ENCODE measurements at regions not wholly inside any gene's neighbourhood (a gene's known extent, or its start where the extent isn't known, plus 50 kb on each side); places are given as distances from the start of the nearest gene placed in this dataset.

GRCh38 chr4:14431155-14432134 is 570.8 kb upstream of the CPEB2 start:
- DNase-seq (ENCODE audit: low read depth in 2 of 2): no peak

GRCh38 chr4:14434483-14434882 is 567.8 kb upstream of the CPEB2 start:
- DNase-seq (ENCODE audit: low read depth in 2 of 2): no peak

DNA sequence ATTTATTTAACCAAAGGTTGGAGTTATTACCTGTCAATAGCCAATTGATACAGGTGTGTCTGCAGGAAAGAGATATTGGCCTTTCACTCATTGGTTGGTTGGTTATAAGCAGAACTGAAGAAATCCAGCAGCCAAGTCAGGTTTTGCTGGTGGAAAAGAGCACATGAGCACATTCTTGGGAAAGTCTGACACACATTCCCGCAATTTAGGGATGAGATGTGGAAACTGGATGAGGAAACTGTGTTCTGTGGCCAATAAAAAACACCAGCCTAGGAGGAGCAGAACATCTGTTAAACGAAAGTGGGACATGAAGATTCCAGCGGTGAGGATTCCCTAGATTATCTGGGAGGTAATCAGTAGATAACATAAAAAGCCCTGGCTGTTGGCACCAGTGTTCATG is 567.4 kb upstream of the CPEB2 start:
- no peak for DNase-seq (ENCODE audit: low read depth in 2 of 2)

- DNase-seq (ENCODE audit: low read depth in 2 of 2): no peak
Observed at GRCh38 chr4:14441561-14441960, 560.7 kb upstream of the CPEB2 start.

- DNase-seq (ENCODE audit: low read depth in 2 of 2): no peak
Observed at GRCh38 chr4:14445882-14446281, 556.4 kb upstream of the CPEB2 start.

DNA sequence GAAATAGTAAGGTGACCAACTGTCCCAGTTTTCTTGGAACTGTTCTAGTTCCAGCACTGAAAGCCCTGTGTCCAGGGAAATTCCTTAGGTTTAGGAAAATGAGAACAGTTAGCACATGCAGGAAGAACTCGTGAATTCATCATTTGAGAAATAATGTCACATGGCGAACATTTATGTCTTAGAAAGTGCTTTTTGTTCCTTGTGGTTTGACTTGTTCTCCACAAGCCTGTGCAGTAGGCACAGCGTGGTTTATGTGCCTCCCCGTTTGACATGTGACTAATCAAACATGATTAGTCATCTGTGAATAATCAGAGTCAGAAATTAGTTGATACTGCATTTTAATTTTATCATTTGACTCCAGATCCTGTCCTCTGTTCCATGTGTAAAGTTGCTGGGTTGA is 556.0 kb upstream of the CPEB2 start:
- no peak for DNase-seq (ENCODE audit: low read depth in 2 of 2)

DNA sequence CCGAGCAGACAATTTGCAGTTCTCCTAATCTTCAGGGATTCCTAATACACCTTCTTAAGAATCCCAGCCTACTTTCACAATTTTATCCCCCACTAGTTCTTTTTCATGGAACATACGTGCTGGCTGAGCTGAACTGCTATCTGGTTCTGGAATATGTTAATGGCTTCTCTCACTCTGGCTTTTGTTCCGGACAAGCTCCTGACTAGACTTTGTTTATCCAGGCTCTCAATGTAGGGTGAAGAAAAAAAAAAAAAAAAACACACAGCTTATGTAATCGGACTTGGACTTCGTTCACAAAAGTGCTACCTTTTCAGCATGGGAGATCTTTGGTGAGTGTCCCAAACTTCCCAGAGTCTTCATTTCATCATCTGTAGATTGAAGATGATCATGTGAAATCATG is 555.4 kb upstream of the CPEB2 start:
- no peak for DNase-seq (ENCODE audit: low read depth in 2 of 2)

GRCh38 chr4:14449308-14449707 is 553.0 kb upstream of the CPEB2 start:
- DNase-seq (ENCODE audit: low read depth in 2 of 2): no peak

DNA sequence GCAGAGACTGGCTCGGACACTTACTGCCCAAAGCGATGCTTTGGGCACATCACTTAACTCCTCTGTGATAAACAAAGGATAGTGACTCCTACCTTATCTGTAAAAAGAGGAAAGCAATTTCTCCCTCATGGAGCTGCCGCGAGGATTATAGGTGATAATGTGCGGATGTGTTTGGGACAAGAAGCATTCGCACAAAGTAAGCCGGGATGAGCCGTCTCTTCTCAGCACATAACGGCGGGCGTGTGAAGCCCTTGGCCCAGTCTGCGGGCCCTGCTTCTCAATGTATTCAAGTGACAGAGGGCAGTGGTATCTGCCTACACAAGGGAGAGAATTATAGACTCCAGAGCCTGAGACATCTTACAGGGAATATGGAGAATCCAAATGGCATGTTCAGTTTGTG is 550.3 kb upstream of the CPEB2 start:
- DNase-seq (ENCODE audit: low read depth in 2 of 2): no peak

- no peak for DNase-seq (ENCODE audit: low read depth in 2 of 2)
Observed at GRCh38 chr4:14452764-14453163, 549.5 kb upstream of the CPEB2 start.

DNA sequence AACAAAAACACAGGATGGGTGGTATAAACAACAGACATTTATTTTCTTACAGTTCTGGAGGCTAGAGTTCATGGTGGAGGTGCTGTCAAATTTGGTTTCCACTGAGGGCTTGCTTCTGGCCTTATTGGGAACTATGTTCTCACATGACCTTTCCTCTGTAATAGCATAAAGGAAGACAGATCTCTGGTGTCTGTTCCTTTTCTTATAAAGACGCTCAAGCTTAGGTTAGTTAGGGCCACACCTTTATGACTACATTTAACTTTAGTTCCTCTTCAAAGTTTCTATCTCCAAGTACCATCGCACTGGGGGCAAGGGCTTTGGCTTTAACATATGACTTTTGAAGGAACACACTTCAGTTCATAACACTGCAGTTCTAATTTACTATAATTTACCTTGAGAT is 543.8 kb upstream of the CPEB2 start:
- no peak for DNase-seq (ENCODE audit: low read depth in 2 of 2)

DNA sequence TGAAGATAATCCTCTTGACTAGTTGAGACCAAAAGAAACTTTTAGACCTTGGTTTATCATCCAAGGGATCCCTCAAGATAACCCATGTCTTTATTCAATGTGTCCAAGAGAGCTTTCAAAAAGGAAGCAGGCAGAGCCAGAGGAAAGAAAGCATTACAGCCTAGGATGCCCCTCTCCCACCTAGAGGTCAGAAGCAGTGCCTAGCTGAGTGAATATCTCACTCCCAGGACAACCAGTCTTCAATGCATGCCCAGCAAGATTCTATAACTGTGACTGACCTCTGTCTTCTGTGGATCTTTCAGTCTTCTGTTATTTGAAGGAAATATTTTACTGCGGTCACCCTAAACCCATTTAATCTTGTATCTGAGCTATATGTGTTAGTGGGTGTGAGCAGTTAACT is 537.2 kb upstream of the CPEB2 start:
- DNase-seq (ENCODE audit: low read depth in 2 of 2): no peak

GRCh38 chr4:14465507-14465906 is 536.8 kb upstream of the CPEB2 start:
- DNase-seq (ENCODE audit: low read depth in 2 of 2): no peak

GRCh38 chr4:14478504-14478903 is 523.8 kb upstream of the CPEB2 start:
- no peak for DNase-seq (ENCODE audit: low read depth in 2 of 2)

GRCh38 chr4:14496408-14496807 is 505.9 kb upstream of the CPEB2 start:
- no peak for DNase-seq (ENCODE audit: low read depth in 2 of 2)

GRCh38 chr4:14496969-14497368 is 505.3 kb upstream of the CPEB2 start:
- no peak for DNase-seq (ENCODE audit: low read depth in 2 of 2)

DNA sequence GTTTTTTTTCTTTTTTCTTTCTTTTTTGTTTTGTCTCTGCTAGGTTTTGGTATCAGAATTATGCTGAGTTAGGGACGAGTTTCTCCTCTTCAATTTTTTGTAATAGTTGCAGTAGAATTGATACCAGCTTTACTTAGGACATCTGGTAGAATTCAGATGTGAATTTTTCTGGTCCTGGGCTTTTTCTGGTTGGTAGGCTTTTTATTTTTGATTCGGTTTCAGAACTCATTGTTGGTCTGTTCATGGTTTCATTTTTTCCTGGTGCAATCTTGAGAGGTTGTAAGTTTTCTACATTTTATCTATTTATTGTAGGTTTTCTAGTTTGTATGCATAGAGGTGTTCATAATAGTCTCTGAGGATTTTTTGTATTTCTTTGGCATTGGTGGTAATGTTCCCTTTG is 498.1 kb upstream of the CPEB2 start:
- DNase-seq (ENCODE audit: low read depth in 2 of 2): no peak

DNA sequence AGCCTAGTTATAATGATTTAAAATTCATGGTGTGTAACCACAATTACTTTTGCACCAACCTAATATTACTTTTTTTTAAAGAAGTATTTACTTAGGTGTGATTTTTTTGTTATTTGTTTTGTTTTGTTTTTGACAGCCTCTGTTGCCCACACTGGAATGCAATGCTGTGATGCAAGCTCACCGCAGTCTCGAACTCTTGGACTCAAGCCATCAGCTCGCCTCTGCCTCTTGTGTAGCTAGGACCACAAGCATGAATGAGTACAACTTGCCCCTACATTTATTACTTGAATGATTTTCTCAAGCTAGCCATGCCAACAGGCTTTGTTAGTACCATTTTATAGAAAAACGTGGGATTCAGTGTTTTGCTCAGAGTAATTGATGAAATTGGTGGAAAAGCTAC is 488.8 kb upstream of the CPEB2 start:
- DNase-seq (ENCODE audit: low read depth in 2 of 2): no peak

- DNase-seq (ENCODE audit: low read depth in 2 of 2): no peak
Observed at GRCh38 chr4:14515556-14515955, 486.7 kb upstream of the CPEB2 start.

GRCh38 chr4:14518136-14518535 is 484.1 kb upstream of the CPEB2 start:
- DNase-seq (ENCODE audit: low read depth in 2 of 2): no peak

GRCh38 chr4:14520171-14520570 is 482.1 kb upstream of the CPEB2 start:
- no peak for DNase-seq (ENCODE audit: low read depth in 2 of 2)

DNA sequence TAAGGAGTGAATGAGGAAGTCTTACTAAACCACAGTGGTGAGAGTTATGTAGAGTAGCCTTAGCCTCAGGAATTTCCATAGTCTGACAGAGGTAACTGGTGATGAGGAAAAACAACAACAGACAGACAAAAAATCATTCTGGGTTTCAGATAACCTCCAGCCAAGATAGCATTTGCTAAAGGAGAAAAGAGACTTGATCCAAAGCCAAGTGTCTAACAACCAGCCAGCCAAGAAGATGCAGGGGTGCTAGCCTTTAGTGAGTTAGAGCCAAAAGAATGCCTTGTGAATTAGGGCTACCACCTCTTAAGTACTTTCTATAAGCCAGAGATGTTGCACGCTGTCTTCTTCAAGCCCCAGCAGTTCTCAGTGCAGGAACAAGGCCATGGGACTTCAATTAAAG is 478.0 kb upstream of the CPEB2 start:
- DNase-seq (ENCODE audit: low read depth in 2 of 2): no peak

DNA sequence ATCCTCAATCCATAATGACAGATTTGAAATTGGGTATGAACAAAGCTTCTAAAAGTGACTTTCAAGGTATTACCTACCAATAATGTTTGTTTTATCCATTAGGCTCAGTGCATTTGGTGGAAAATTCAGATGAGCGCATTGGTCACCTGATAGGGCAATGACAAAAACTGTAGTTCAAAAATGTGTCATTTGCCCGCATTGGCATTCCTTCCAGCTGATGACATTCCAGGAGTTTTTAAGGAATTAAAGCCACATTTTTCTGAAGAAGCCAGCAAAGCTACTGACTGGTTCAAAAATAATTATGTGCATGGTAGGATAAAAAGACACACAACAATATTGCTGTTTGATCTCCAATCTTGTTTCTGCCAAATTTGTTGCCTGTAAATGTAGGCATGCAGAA is 473.4 kb upstream of the CPEB2 start:
- DNase-seq (ENCODE audit: low read depth in 2 of 2): no peak

- DNase-seq (ENCODE audit: low read depth in 2 of 2): no peak
Observed at GRCh38 chr4:14529653-14530052, 472.6 kb upstream of the CPEB2 start.

Data from fibroblast of skin of left quadriceps (primary cell).